Naive thymus-derived CD8-positive, alpha-beta T cell (primary cell): ENCODE measurements at regions not wholly inside any gene's neighbourhood (a gene's known extent, or its start where the extent isn't known, plus 50 kb on each side); places are given as distances from the start of the nearest gene placed in this dataset.
"Not testable (repeated sequence)": the region's sequence is repeated elsewhere in the genome, so short reads cannot be mapped to it uniquely, and the experiment has no call there.

ENCODE experiments used
- ATAC-seq, 2 donors: fragments of 150-1000 bp; cut with Tn5 transposase in 1 of 2; sonication (Bioruptor Pico), chemical (Tn5 transposase) in 1 of 2; 1 replicate in 1 of 2; 2 replicates in 1 of 2; pipeline ENCODE4 v1.10.0; 2021; ENCODE audit warnings: mild to moderate bottlenecking in 2 of 2, moderate library complexity in 2 of 2
- POLR2A ChIA-PET: fragments of 350-600 bp; sonication (Branson Sonifier 250); formaldehyde crosslinking; loops from one replicate; lab custom pipeline; 2021; ENCODE audit warnings: antibody characterized with exemption; lab: Charles Lee
- DNase-seq, 10 donors: peaks; one replicate each; pipeline versions ENCODE4 v3.0.0 to v3.0.0-alpha.2; 2020 to 2022
- H3K27ac Mint-ChIP-seq, 10 donors: one replicate each; pipeline ENCODE4 v1.8.0; 2020 to 2022; ENCODE audit warnings: mild to moderate bottlenecking in 10 of 10, mixed read lengths in 10 of 10, moderate library complexity in 4 of 10, inconsistent platforms in 1 of 10
- H3K27me3 Mint-ChIP-seq, 5 donors: one replicate each; pipeline ENCODE4 v1.8.0; 2021 to 2022; ENCODE audit warnings: mixed read lengths in 5 of 5
- H3K36me3 Mint-ChIP-seq, 3 donors: one replicate each; pipeline ENCODE4 v1.8.0; 2020 to 2022; ENCODE audit warnings: mixed read lengths in 3 of 3, mild to moderate bottlenecking in 2 of 3, inconsistent platforms in 1 of 3
- H3K4me1 Mint-ChIP-seq, 4 donors: one replicate each; pipeline ENCODE4 v1.8.0; 2021 to 2022; ENCODE audit warnings: mixed read lengths in 4 of 4
- H3K4me3 Mint-ChIP-seq, 10 donors: one replicate each; pipeline ENCODE4 v1.8.0; 2020 to 2022; ENCODE audit warnings: mild to moderate bottlenecking in 10 of 10, mixed read lengths in 10 of 10, moderate library complexity in 6 of 10, inconsistent platforms in 1 of 10
- H3K9me3 Mint-ChIP-seq, 9 donors: one replicate each; pipeline ENCODE4 v1.8.0; 2020 to 2022; ENCODE audit warnings: mixed read lengths in 9 of 9, mild to moderate bottlenecking in 3 of 9, inconsistent platforms in 1 of 9, moderate library complexity in 1 of 9

- Mint-ChIP-seq H3K9me3 (no peaks in the 10 kb centered on the region), H3K27me3 (peaks cover 0 to 10% (median 4%) of the 10 kb centered on the region in 5 donors), H3K4me1 (peaks cover 0 to 2% (median 0%) of the 10 kb centered on the region in 4 donors), H3K27ac (no peak overlapping the region), H3K36me3 (no peaks in the 10 kb centered on the region), H3K4me3 (no peak overlapping the region)
- POLR2A ChIA-PET: no interaction called here
- no peak for ATAC-seq
- no peak for DNase-seq
Measured at GRCh38 chr12:131553096-131553777, 157.7 kb upstream of the SFSWAP start.

DNA sequence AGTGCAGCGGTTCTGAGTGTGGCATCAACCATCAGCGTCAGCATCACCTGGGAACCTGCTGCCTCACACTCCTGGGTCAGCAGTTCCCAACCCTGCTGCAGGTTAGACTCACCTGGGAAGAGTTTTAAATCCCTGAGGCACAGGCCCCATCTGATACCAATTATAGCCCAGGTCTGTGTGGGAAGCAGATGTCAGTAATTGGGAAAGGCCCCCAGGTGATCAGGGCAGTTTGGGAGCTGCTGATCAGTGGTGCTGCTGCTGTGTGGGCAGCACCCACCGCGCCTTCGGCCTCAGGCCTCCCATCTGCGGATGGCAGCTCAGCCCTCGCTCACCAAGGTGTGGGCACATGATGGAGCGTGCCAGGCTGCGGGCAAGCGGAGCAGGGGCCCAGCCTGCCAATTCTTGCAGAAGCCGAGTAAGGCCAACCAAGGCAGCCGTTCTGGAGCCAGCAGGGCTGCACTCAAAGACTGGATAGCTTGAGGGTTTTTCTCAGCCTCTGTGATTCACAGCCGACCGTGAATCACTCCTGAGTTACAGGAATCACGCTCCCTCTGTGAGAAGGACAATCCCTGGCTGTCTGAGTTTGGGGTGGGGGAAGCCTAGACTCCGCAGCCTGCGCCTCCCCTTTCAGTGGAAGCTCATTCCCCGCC lies 155.6 kb upstream of the SFSWAP start:
- Mint-ChIP-seq H3K27ac (no peak overlapping the region), H3K27me3 (peaks cover 0 to 7% (median 0%) of the 10 kb centered on the region in 5 donors), H3K36me3 (no peaks in the 10 kb centered on the region), H3K4me1 (peaks cover 0 to 2% (median 0%) of the 10 kb centered on the region in 4 donors), H3K9me3 (no peaks in the 10 kb centered on the region), H3K4me3 (no peak overlapping the region)
- POLR2A ChIA-PET: interaction anchor here (0.5 kb wide), 1 partner anchor 16 kb away, joined by 4 read pairs; no protein-coding TSS in a partner anchor
- DNase-seq (no peak), ATAC-seq (no peak)

GRCh38 chr12:131555866-131556265 lies 155.0 kb upstream of the SFSWAP start:
- ATAC-seq: no peak
- Mint-ChIP-seq H3K4me3 (no peak overlapping the region), H3K36me3 (no peaks in the 10 kb centered on the region), H3K4me1 (peaks cover 0 to 2% (median 0%) of the 10 kb centered on the region in 4 donors), H3K27me3 (peaks cover 0 to 7% (median 0%) of the 10 kb centered on the region in 5 donors), H3K9me3 (no peaks in the 10 kb centered on the region), H3K27ac (peak overlapping the region in 1 of 10 donors; percentile 40)
- DNase-seq: no peak
- POLR2A ChIA-PET: no interaction called here

- no peak overlapping the region for H3K27ac Mint-ChIP-seq
- no peaks in the 10 kb centered on the region for H3K36me3 Mint-ChIP-seq
- H3K4me3 Mint-ChIP-seq: no peak overlapping the region
- POLR2A ChIA-PET: no interaction called here
- no peaks in the 10 kb centered on the region for H3K4me1 Mint-ChIP-seq
- ATAC-seq (no peak), DNase-seq (no peak)
- peaks cover 0 to 6% (median 0%) of the 10 kb centered on the region in 5 donors for H3K27me3 Mint-ChIP-seq
- H3K9me3 Mint-ChIP-seq: no peaks in the 10 kb centered on the region
Measured at GRCh38 chr12:131557078-131557709, 153.7 kb upstream of the SFSWAP start.

- Mint-ChIP-seq H3K27me3 (peaks cover 0 to 6% (median 0%) of the 10 kb centered on the region in 5 donors), H3K27ac (peak overlapping the region in 1 of 10 donors; percentile 24), H3K36me3 (no peaks in the 10 kb centered on the region), H3K4me3 (no peak overlapping the region), H3K9me3 (no peaks in the 10 kb centered on the region), H3K4me1 (no peaks in the 10 kb centered on the region)
- POLR2A ChIA-PET: no interaction called here
- DNase-seq: no peak
- no peak for ATAC-seq
Measured at GRCh38 chr12:131559517-131560516, 151.1 kb upstream of the SFSWAP start.

DNA sequence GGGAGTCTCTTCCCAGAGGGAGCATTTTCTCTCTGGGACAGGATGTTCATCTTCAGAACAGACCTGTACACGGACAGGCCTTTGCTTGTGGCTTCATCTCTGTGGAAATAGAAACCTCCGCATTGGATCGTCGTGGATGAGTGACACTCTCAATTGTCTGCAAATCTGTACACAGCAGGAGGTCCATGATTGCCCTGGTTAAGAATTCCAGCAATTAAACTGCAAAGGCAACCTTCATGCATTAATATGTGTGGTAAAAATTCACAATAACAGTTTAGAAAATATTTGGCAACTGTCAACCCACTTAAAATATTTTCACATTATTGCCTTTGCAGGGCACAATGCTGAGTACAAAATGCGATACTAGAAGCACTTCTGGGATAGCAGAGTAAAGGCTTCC lies 149.8 kb upstream of the SFSWAP start:
- Mint-ChIP-seq H3K27me3 (peaks cover 2 to 6% (median 3%) of the 10 kb centered on the region in 5 donors), H3K4me1 (no peaks in the 10 kb centered on the region), H3K36me3 (no peaks in the 10 kb centered on the region), H3K9me3 (no peaks in the 10 kb centered on the region), H3K27ac (no peak overlapping the region), H3K4me3 (no peak overlapping the region)
- no peak for ATAC-seq
- POLR2A ChIA-PET: no interaction called here
- DNase-seq: no peak

DNA sequence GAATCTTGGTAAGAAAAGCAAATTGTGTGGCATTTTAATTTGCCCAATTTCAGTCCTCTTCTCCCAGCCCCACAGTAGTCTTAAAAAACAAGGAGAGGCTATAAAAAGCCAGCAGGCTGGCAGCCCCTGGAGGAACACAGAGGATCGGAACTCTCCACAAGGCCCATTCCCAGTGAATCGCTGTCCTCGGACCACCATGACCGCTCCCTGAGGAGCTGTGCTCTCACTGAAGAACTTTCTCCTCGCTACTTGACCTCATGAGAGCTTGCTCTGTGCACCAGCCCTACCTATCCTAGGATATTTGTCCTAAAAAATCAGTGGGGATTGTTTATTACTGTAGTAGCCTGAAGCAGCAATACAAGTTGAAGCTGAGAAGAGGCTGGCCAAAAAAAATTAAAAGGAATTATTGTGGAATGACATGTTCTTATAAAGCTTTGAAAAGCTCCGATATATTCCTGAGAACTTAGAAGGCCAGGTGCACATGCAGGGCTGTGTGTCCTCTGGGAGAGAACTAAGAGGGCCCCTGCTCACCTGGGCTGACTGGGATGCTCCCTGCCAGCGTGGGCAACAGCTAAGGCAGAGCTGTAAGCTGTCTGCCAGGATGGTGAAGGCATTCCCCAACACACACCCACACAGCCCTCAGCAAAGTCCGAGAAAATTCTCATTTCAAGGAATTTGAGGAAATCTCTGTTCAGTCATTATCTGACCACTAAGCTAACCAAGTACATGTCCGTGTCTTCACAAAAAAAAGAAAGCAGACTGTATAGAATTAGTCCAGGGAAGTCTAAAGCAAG lies 148.8 kb upstream of the SFSWAP start:
- Mint-ChIP-seq H3K27me3 (peaks cover 1 to 13% (median 3%) of the 10 kb centered on the region in 5 donors), H3K36me3 (no peaks in the 10 kb centered on the region), H3K4me3 (no peak overlapping the region), H3K27ac (no peak overlapping the region), H3K4me1 (no peaks in the 10 kb centered on the region), H3K9me3 (no peaks in the 10 kb centered on the region)
- DNase-seq (no peak), ATAC-seq (no peak)
- POLR2A ChIA-PET: no interaction called here

DNA sequence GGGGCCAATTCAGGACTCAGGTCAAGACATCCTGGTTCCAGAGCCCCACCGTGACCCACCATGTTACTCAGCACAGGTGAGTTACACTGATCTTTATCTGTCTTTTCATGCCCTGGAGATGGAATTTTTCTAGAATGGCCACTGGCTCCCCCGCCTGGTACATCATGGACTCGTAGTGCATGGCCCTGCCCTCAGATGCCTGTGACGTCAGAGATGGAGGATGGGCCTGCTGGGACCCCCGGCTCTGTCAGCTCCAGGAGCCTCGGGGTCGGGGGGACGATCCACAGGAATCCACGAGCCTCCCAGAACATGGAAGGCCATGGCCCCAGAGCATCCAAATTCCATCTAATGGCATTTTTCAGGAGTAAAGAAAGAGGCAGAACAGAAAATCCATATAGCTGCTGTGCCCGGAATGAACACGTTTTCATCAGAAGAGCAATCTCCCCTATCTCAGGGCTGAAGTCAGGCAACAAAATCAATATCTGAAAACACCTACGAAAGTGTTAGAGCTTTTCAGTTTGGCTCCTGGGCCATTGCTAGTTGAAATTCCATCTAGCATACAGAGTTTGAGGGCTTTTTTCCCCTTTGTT lies 146.7 kb upstream of the SFSWAP start:
- H3K27ac Mint-ChIP-seq, H3K9me3 Mint-ChIP-seq, ATAC-seq, H3K4me1 Mint-ChIP-seq, H3K36me3 Mint-ChIP-seq, POLR2A ChIA-PET, DNase-seq, H3K4me3 Mint-ChIP-seq: not testable (repeated sequence)
- peaks cover 9 to 31% (median 12%) of the 10 kb centered on the region in 5 donors for H3K27me3 Mint-ChIP-seq

GRCh38 chr12:131564845-131565244 lies 146.0 kb upstream of the SFSWAP start:
- H3K36me3 Mint-ChIP-seq: no peaks in the 10 kb centered on the region
- no peak overlapping the region for H3K27ac Mint-ChIP-seq
- POLR2A ChIA-PET: no interaction called here
- no peaks in the 10 kb centered on the region for H3K9me3 Mint-ChIP-seq
- DNase-seq: no peak
- no peak overlapping the region for H3K4me3 Mint-ChIP-seq
- no peak for ATAC-seq
- H3K27me3 Mint-ChIP-seq: peaks cover 9 to 36% (median 13%) of the 10 kb centered on the region in 5 donors
- no peaks in the 10 kb centered on the region for H3K4me1 Mint-ChIP-seq

DNA sequence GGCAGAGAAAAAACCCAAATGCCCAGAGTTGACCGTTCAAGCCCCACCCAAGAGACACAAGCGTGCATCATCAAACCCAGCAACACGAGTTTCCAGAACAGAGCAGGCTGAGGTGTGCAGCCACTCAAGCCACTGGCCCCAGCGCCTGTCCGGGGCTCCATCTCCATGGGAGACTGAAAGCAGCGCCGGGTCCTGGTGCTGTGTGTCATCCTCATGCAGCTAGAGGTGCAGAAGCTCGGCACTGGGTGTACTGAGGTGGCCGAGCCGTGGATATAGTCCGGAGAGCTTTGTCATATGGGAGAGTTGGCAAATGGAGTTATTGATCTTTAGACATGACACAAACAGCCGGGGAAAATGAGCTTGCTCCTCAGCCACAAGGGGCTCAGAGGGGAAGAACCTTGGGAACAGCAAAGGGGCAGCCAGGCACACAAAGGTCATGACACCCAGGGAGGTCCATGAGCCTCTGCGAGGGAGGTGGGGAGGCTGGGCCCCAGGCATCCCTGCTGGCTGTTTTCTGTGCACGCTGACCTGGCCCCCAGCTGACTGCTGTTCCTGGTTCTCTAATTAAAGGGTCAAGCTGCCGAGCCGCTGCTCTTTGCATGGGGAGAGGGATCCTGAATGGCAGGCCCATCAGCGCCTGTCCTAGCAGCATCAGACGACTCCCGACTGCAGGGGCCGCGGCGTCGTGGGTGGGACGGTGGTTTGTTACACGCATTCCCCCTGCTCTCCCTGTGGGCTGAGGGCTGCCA lies 145.4 kb upstream of the SFSWAP start:
- Mint-ChIP-seq H3K27ac (no peak overlapping the region), H3K27me3 (peaks cover 9 to 40% (median 13%) of the 10 kb centered on the region in 5 donors), H3K4me1 (peaks cover 0 to 2% (median 0%) of the 10 kb centered on the region in 4 donors), H3K9me3 (no peaks in the 10 kb centered on the region), H3K4me3 (no peak overlapping the region), H3K36me3 (no peaks in the 10 kb centered on the region)
- POLR2A ChIA-PET: no interaction called here
- DNase-seq: no peak
- ATAC-seq: no peak

DNA sequence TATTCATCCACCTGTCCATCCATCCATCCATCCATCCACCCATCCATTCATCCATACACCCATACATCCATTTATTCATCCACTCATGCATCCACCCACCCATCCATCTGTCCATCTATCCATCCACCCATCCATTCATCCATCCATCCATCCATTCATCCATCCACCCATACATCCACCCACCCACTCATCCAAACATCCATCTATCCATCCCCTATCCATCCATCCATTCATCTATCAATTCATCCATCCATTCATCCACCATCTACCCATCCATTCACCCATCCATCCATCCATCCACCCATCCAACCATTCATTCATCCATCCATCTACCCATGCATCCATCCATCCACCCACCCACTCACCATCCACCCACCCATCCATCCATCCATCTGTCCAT lies 142.6 kb upstream of the SFSWAP start:
- H3K27me3 Mint-ChIP-seq: peaks cover 11 to 45% (median 13%) of the 10 kb centered on the region in 5 donors
- DNase-seq (no peak), ATAC-seq (no peak)
- H3K27ac Mint-ChIP-seq: no peak overlapping the region
- H3K4me3 Mint-ChIP-seq: no peak overlapping the region
- H3K36me3 Mint-ChIP-seq: no peaks in the 10 kb centered on the region
- H3K4me1 Mint-ChIP-seq: peaks cover 0 to 2% (median 0%) of the 10 kb centered on the region in 4 donors
- H3K9me3 Mint-ChIP-seq: no peaks in the 10 kb centered on the region
- POLR2A ChIA-PET: no interaction called here
